Islet precursor cell (in vitro differentiated cells): ENCODE measurements at regions not wholly inside any gene's neighbourhood (a gene's known extent, or its start where the extent isn't known, plus 50 kb on each side); places are given as distances from the start of the nearest gene placed in this dataset.

Experiments used
- DNase-seq: peaks from one replicate; pipeline ENCODE4 v3.0.0-alpha.2; 2018

- DNase-seq, result no peak
Measured at GRCh38 chr1:5448486-5448885, 543.7 kb downstream of the NPHP4 start.

GRCh38 chr1:5447503-5447960, 544.7 kb downstream of the NPHP4 start:
- no peak for DNase-seq

- no peak for DNase-seq
Measured at GRCh38 chr1:5444396-5444795, 547.8 kb downstream of the NPHP4 start.

- DNase-seq, result no peak
Measured at GRCh38 chr1:5436808-5437207, 555.4 kb downstream of the NPHP4 start.

- no peak for DNase-seq
Measured at GRCh38 chr1:5435414-5435813, 556.8 kb downstream of the NPHP4 start.

- DNase-seq, result no peak
Measured at GRCh38 chr1:5432436-5432835, 559.8 kb downstream of the NPHP4 start.

GRCh38 chr1:5430911-5431697, 561.1 kb downstream of the NPHP4 start:
- no peak for DNase-seq

- no peak for DNase-seq
Measured at GRCh38 chr1:5430136-5430535, 562.1 kb downstream of the NPHP4 start.

- DNase-seq, result no peak
Measured at GRCh38 chr1:5428351-5428750, 563.9 kb downstream of the NPHP4 start.

GRCh38 chr1:5427026-5427613, 565.1 kb downstream of the NPHP4 start:
- no peak for DNase-seq

GRCh38 chr1:5424802-5425703, 567.2 kb downstream of the NPHP4 start:
- DNase-seq, result peak; percentile 88

- peak; percentile 72 for DNase-seq
Measured at GRCh38 chr1:5423109-5423508, 569.1 kb downstream of the NPHP4 start.

GRCh38 chr1:5419501-5419900, 572.7 kb downstream of the NPHP4 start:
- DNase-seq, result no peak

GRCh38 chr1:5416518-5416917, 575.7 kb downstream of the NPHP4 start:
- no peak for DNase-seq

- no peak for DNase-seq
Measured at GRCh38 chr1:5415606-5416005, 576.6 kb downstream of the NPHP4 start.

GRCh38 chr1:5410652-5411051, 581.6 kb downstream of the NPHP4 start:
- DNase-seq, result no peak

- DNase-seq, result no peak
Measured at GRCh38 chr1:5408401-5408800, 583.8 kb downstream of the NPHP4 start.

GRCh38 chr1:5405263-5405662, 587.0 kb downstream of the NPHP4 start:
- no peak for DNase-seq

GRCh38 chr1:5404412-5405203, 587.6 kb downstream of the NPHP4 start:
- no peak for DNase-seq

- no peak for DNase-seq
Measured at GRCh38 chr1:5403935-5404334, 588.3 kb downstream of the NPHP4 start.

GRCh38 chr1:5402618-5403017, 589.6 kb downstream of the NPHP4 start:
- no peak for DNase-seq

GRCh38 chr1:5399771-5400170, 592.5 kb downstream of the NPHP4 start:
- no peak for DNase-seq

- DNase-seq, result no peak
Measured at GRCh38 chr1:5396593-5396992, 595.6 kb downstream of the NPHP4 start.
